NK-92 treated with Interleukin-12 subunit alpha and Interleukin-12 subunit beta, amount 100 ng/mL, for 24 hours (cell line): ENCODE measurements at regions not wholly inside any gene's neighbourhood (a gene's known extent, or its start where the extent isn't known, plus 50 kb on each side); places are given as distances from the start of the nearest gene placed in this dataset.
"Not testable (repeated sequence)": the region's sequence is repeated elsewhere in the genome, so short reads cannot be mapped to it uniquely, and the experiment has no call there.

ENCODE experiments used
- DNase-seq: peaks from one replicate; lab custom pipeline; 2025; lab: John Stamatoyannopoulos, UW

DNA sequence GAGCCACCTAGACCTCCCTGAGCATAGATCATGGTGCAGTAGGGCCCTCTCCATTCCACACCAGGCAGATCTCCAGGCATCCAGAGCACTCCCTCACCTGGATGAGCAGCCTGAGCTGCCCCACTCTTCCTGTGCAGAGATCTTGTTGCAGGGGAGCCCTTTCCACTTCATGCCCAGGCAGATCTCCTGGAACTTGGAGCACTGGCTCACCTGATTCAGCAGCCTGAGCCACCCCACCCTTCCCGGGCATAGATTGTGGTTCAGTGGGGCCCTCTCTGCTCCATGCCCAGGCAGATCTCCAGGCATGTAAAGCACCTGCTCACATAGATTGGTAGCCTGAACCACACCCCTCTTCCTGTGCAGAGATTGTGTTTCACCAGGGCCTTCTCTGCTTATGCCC, 78.0 kb downstream of the SEC16B start:
- DNase-seq: no peak

DNA sequence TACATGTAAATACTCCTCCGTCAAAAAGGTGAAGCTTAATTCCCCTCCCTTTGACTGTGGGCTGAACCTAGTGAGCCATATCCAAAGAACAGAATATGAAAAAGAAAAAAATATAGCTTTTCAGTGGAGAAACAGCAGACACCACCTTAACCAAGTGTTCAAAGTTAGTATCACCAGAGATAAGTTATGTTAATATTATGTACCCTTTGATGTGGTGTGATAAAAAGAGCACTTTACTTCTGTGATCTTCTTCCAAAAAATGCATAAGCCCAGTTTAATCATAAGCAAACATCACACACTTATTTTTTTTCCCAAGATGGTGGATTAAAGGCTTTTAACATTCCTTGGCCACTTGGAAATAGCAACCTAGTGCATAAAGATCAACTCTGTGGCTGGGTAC, 79.4 kb downstream of the SEC16B start:
- no peak for DNase-seq

GRCh38 chr1:177884479-177885021, 85.3 kb downstream of the SEC16B start:
- DNase-seq: no peak

DNA sequence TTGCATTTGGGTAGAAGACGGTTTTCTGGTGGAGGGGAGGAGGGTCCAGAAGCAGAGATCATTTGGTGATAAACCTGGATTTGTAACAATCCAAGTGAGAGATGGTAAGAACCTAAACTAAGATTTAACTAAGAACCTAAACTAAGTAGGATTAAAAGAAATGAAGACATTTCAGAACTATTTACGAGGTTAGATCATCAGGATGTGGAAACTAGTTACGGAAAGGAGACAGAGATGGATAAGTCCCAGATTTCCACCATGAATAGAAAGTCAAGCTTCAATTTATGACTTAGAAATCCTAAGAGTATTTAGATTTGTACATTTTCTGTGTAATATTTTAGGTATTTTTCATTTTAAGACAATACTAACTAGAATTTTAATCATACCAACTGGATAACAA, 86.3 kb downstream of the SEC16B start:
- no peak for DNase-seq

DNA sequence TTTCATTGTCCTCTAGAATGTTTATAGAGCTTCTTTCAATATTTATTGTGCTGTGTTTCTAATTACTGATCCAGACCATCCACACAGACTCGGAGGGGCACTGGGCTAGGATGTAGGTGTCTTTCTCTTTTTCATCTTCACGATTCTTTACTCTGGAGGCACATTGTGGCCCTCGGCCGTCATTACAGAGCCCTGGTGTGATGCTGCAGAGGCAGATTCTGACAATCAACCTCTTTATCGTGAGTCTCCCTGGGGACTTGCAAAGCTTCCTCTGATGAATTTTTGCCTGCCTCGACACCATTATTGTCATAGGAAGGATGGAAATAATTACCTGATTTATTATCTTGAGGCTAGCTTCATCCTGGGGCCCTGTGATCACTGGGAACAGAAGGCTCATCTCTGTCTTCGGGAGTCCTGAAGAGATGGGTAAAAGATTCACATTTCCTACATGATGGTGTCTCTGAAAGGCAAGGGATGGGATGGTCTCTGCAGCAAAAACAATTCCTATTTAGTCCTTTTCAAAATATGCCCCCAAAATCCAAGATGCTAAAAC, 89.4 kb downstream of the SEC16B start:
- DNase-seq: no peak

GRCh38 chr1:177877086-177877485, 92.8 kb downstream of the SEC16B start:
- no peak for DNase-seq

DNA sequence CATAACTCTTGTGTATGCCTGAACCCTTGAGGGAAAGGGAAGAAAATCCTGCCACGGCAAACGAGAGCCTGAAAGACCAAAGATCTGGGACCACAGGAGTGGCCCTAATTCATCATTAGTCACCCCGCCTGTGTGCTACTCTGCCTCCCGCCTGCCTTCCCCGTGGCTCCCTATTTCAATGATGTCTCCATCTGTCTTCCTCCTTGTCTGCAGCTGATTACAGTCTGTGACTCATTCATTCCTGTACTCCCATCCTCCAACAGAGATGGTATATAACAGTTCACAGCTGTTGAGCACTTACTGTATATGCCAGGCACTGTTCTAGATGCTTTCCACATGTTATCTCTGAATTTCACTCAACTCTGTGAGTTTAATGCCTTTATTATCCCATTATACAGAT, 96.6 kb downstream of the SEC16B start:
- no peak for DNase-seq

DNA sequence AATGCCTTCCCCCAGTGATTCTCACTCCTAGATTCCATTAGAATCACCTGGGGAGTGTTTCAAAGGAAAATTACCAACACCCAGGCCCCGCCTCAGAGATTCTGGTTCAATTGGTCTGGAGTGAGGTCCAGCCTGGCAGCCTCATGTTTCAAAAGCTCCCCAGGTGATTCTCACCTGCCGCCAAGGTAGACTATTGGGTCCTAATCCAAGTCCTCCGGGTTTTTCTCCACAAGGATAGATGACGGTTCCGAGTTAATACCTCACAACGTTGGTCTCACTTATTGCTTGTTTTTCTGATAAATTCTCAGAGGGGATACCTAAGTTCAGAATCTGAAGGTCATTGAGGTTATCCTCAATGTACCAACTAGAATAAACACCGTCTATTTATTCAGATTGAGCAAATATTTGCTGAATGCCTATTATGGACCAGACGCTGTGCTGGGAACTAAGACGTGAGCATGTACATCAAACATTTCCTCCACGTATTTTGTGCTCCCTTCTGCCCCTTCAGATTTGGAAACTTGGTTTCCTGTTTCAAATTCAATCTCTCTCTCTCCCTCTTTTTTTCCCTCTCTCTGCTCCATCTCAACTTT, 97.5 kb downstream of the SEC16B start:
- DNase-seq: no peak

- no peak for DNase-seq
These were observed 98.1 kb downstream of the SEC16B start for GRCh38 chr1:177871613-177872307.

GRCh38 chr1:177869586-177869985, 100.3 kb downstream of the SEC16B start:
- DNase-seq: no peak

- not testable (repeated sequence) for DNase-seq
These were observed 100.8 kb downstream of the SEC16B start for GRCh38 chr1:177869011-177869410.

- DNase-seq: no peak
These were observed 104.1 kb downstream of the SEC16B start for GRCh38 chr1:177865807-177866206.

GRCh38 chr1:177864538-177865305, 105.1 kb downstream of the SEC16B start:
- no peak for DNase-seq

- no peak for DNase-seq
These were observed 106.1 kb downstream of the SEC16B start for GRCh38 chr1:177863796-177864195.

- no peak for DNase-seq
These were observed 106.9 kb downstream of the SEC16B start for GRCh38 chr1:177862916-177863315.

DNA sequence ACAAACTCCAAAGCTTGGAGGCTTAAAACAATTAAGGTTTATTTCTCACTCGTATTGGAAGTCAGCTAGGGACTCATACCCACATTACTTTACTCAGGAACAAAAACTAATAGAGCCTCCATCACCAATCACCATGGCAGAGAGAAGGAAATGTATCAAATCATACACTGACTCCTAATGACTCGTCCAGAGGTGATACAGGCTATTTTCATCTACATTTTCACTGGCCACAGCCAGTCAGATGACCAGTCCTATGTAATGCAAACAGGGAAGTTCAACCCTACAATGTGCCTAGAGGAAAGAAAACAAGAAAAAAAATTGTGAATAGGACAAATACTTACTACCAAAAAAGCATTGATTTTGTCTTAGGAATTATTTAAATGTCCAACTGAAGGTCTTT, 110.3 kb downstream of the SEC16B start:
- no peak for DNase-seq

DNA sequence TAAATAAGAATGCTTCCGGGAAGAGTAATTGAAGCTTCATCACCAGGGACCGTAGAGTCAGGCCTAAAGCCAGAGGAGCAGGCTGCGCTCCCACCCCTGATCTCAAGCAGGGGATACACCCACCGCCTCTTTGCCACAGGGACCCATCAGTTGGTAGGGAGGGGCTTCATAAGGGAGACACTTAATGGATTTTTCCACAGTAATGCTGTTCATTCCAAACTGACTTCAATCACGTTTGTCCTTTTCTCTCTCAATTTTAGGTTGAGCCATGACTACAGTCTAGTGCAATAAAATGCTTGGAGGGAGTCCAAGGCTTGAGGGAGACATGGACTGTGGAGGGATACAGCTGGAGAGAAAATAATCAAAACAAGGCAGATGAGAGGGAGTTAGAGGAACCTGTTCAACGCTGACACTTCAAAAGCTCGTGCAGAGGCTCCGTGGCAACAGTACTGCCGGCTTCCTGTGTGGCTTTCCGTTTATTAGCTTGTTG, 111.5 kb downstream of the SEC16B start:
- no peak for DNase-seq

DNA sequence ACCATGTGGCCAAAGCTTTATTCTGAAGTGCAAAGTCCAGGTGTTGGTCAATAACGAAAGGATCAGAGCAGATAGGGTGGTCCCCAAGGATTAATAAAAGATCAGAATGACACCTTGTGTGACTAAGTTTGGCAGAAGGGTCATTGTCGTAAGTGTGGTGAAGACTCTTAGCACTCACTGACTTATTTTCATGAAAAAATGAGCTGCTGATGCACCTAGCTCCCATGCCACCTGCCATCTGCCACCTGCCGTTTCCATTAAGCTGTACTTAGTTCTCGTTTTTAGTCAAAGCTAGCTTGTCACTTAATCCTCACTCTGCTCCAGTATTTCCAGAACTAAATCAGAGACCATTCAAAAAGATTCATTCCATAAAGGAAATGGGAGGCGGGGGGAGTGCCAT, 112.6 kb downstream of the SEC16B start:
- no peak for DNase-seq

DNA sequence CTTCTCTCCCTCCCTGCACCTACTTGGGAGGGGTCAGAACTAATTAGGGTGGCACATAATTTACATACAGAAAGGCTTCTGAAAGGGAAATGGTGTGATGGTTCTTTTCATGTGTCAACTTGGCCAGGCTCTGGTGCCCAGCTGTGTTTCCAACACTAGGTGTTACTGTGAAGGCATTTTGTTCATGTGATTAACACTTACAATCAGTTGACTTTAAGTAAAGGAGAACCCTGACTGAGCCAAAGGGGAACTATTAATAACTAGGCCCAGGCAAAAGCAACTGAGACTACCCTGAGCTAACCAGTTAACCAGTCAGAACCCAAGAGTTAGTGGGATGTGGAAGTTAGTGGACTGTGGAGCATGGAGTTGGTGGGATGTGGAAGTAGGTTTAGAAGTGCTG, 114.9 kb downstream of the SEC16B start:
- DNase-seq: no peak

DNA sequence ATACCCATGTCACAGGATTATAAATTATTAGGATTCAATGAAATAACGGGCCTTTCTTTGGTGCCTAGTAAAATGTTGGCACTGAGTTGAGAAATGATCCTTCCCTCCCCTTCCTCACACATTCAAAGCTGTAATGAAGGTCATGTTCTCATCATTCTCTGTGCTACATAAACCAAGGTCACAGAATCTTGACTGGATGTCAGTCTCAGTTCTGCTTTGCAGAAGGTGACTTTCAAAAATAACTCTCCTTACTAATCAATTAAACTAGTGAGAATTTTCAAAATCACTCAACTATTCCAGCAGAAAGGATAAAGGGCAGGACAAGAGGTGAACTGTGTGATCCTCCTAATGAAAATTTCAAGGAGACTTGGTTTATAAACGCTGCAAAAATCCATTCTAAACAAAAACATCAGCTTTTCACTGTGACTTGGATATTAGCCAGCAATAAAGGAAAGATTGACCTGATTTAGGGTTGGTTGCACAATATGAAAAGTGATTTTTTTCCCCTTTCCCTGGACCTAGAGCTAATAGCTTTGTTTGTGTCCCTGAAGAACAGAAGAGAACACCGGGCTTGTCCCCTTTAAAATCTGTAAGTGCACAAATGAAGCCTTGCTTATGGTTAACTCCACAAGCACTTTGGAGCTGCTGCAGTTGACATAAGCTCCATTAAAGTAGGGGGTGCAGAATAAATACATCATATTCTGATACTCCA, 120.1 kb downstream of the SEC16B start:
- DNase-seq: no peak

DNA sequence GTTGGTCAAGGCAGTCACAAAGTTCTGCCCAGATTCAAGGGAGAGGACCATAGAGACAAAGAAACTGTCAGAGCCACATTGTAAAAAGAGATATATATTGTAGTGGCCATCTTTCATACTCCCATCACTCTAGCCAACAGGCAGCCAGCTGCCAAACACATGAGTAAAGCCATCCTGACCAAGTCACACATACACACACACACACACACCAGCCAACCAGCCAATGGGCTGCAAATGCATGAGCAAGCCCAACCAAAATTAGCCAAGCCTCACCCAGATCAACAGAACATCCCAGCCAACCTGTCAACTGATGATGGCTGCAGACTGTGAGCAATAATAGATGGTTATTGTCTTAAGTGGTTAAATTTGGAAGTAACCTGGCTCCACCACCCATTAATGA, 120.7 kb downstream of the SEC16B start:
- DNase-seq: no peak

DNA sequence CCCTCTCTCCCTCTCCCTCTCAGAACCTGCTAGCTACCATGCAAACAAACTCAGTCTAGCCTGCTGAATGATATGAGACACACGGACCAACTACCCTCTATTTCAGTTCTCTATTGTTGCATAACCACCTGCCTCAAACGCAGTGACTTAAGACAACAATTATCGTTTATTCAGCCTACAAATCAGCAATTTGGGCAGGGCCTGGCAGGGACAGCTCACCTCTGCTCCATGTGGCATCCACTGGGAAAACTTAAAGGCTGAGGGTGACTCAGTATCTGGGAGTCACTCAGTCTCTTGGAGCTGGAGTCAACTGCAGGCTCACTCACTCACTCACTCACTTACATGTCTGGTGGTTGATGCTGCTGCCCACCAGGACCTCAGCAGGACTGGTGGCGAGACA, 121.3 kb downstream of the SEC16B start:
- no peak for DNase-seq
